Hepatocyte (in vitro differentiated cells): ENCODE measurements at regions not wholly inside any gene's neighbourhood (a gene's known extent, or its start where the extent isn't known, plus 50 kb on each side); places are given as distances from the start of the nearest gene placed in this dataset.

Experiments used
- CTCF ChIP-seq: fragments of 200-600 bp; sonication (generic); IDR thresholded peaks from 2 replicates; pipeline ENCODE4 v1.5.1; 2016; ENCODE audit warnings: antibody characterized with exemption, mild to moderate bottlenecking; ENCODE audit not compliant: poor library complexity
- EZH2phosphoT487 ChIP-seq: fragments of 200-600 bp; sonication (generic); IDR thresholded peaks from one replicate; pipeline ENCODE4 v1.6.1; 2018; ENCODE audit warnings: antibody characterized with exemption, mild to moderate bottlenecking, low read depth, moderate library complexity; ENCODE audit not compliant: unreplicated experiment, severe bottlenecking

DNA sequence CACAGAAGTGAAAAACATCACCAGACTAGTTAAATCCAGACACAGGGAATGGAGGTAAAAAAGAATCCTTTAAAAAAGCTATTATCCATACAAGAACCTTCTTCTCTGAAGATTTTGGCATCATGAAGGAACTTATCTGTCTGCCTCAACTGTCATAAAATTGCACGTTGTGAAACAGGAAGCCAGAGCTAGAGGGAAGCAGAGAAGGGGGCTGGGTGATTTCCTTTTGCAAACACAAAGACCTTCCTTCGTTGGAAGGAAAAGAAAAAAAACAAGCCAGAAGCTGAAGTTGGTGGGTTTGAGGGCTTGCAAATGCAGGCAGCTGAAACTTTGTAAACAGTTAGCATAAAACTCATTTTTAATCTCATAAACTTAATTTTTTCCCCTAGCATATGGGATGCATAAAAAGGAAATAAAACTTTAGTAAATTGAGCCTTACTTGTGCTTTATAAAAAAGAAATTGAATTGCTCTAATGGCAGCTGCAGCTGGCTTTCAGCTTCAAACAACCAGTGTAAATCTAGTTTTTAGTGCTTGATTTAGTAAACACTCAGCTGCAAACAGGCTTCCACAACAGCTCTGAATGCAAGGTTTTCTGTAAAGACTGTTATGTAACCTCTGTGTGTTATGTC is 101.6 kb downstream of the OTUD1 start:
- TF ChIP-seq CTCF (no peak), EZH2phosphoT487 (no peak)
